Spleen (tissue), 7 donors: ENCODE measurements at regions not wholly inside any gene's neighbourhood (a gene's known extent, or its start where the extent isn't known, plus 50 kb on each side); places are given as distances from the start of the nearest gene placed in this dataset.

Experiments
- CTCF ChIP-seq, 11 experiments: fragments of 200-600 bp in 7 of 11; fragments of 450-650 bp in 4 of 11; sonication (generic) in 4 of 11; IDR thresholded peaks in 8 of 11; conservative IDR thresholded peaks in 3 of 11; 1 replicate in 7 of 11; 2 replicates in 4 of 11; pipeline versions ENCODE4 v1.4.0 to v1.8.0; 2016 to 2021; ENCODE audit warnings: antibody characterized with exemption in 11 of 11, inconsistent platforms in 4 of 11, mild to moderate bottlenecking in 1 of 11
- POLR2A ChIP-seq, 3 donors: fragments of 450-650 bp; IDR thresholded peaks; one replicate each; pipeline ENCODE4 v1.5.1; 2017; ENCODE audit warnings: antibody characterized with exemption in 3 of 3, mild to moderate bottlenecking in 1 of 3
- POLR2AphosphoS5 ChIP-seq, 3 donors: sonication (generic); formaldehyde crosslinking; IDR thresholded peaks; one replicate each; pipeline ENCODE4 v1.5.1; 2017; ENCODE audit warnings: antibody characterized with exemption in 3 of 3
- donor health status: DM: no; HTN: no; CAD: no; lungs with moderate emphysema.
- donor health status: DM: no; HTN: no; CAD: no.
- donor health status: DM: no; HTN: no; CAD: no.

GRCh38 chr5:51001227-51001923 is 334.9 kb downstream of the PARP8 start:
- TF ChIP-seq CTCF (IDR thresholded peaks at IDR 0.05 in 8 of 11, conservative IDR thresholded peaks at IDR 0.05 in 3 of 11) (no peak), POLR2A (IDR thresholded peaks at IDR 0.05) (no peak), POLR2AphosphoS5 (IDR thresholded peaks at IDR 0.05) (no peak)
